ENCODE measurements at regions not wholly inside any gene's neighbourhood (a gene's known extent, or its start where the extent isn't known, plus 50 kb on each side); places are given as distances from the start of the nearest gene placed in this dataset. TPM values are rescaled to one million over a fixed set of nuclear protein-coding genes. Genes with fewer than 3 reads are reported as not detected.

DNA sequence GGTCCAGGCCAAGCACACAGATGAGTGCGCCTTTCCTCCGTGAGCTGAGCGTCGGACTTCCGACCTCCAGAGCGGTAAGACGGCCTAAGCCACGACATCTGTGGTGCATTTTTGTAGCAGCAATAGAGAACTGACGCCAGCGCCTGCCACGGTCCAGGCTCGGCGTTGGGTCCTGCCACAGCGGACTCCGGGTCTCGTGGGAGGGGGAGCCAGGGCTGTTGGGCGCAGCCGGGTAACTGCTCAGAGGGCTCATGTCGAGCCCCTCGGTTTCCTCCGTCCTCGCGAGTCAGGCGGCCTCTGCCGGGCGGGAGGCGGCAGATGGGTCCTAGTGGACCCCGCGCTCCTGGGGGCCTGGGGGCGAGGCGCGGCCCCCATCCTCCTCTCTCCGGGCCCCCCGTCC is 216.1 kb downstream of the QKI start:
- H3K4me3 ChIP-seq = no peak overlapping the region
- TF ChIP-seq EZH2phosphoT487 (IDR thresholded peaks at IDR 0.05; ENCODE audit: insufficient read depth, low read depth) (no peak), EZH2 (IDR thresholded peaks at IDR 0.05; ENCODE audit: insufficient read depth, poor library complexity, severe bottlenecking) (no peak)
- H3K9me3 ChIP-seq (ENCODE audit: low read depth) = no peaks in the 10 kb centered on the region
- in situ Hi-C loops (cut with MboI) = no loop called here
- H3K36me3 ChIP-seq (ENCODE audit: low read depth) = no peaks in the 10 kb centered on the region
- no peak overlapping the region for H3K9ac ChIP-seq
- H4K20me1 ChIP-seq (ENCODE audit: insufficient read depth) = no peaks in the 10 kb centered on the region
- H3K27ac ChIP-seq = no peak overlapping the region
- H3K27me3 ChIP-seq (replicated peaks; ENCODE audit: insufficient read depth) = no peaks in the 10 kb centered on the region
- no peaks in the 10 kb centered on the region for H3K79me2 ChIP-seq (ENCODE audit: insufficient read depth)
- 20 to 31% methylated on average over 25 to 34 of the region's 34 CpGs for WGBS, 2 experiments (ENCODE audit: low coverage in 1 of 2, low lambda C conversion rate in 2 of 2, missing lambda C conversion rate in 2 of 2)
- H3K9me2 ChIP-seq (ENCODE audit: insufficient read depth) = no peaks in the 10 kb centered on the region
- H3K4me1 ChIP-seq (ENCODE audit: insufficient read depth) = no peaks in the 10 kb centered on the region
- DNase-seq = no peak
- no peak overlapping the region for H2AFZ ChIP-seq
- H3F3A ChIP-seq (ENCODE audit: insufficient read depth) = no peaks in the 10 kb centered on the region
- no peak overlapping the region for H3K4me2 ChIP-seq (ENCODE audit: unreplicated experiment)

DNA sequence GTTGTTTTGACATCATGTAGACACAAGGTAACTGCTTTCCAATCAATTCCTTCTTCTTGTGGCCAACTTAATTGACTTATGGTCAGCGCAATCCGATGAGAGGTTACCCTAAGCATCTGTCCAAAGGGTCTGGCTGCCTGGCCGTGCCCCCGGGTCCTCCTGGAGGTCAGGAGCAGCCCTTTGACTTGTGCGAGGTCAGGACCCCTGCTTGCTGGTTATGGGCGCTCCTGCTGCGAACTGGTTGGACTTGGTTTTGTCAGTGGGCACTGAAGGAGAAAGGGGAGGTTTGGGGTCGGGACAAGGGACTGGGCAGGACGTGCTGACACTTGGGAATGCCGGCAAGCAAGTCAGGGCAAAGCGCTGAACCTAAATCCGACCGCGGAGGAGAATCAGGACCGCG is 215.6 kb downstream of the QKI start:
- Histone ChIP-seq H3K36me3 (ENCODE audit: low read depth) (no peaks in the 10 kb centered on the region), H3F3A (ENCODE audit: insufficient read depth) (no peaks in the 10 kb centered on the region), H3K4me2 (ENCODE audit: unreplicated experiment) (no peak overlapping the region), H2AFZ (no peak overlapping the region), H3K9ac (no peak overlapping the region), H3K79me2 (ENCODE audit: insufficient read depth) (no peaks in the 10 kb centered on the region), H3K4me3 (no peak overlapping the region), H3K9me3 (ENCODE audit: low read depth) (no peaks in the 10 kb centered on the region), H3K27me3 (replicated peaks; ENCODE audit: insufficient read depth) (no peaks in the 10 kb centered on the region), H3K4me1 (ENCODE audit: insufficient read depth) (no peaks in the 10 kb centered on the region), H3K27ac (no peak overlapping the region), H4K20me1 (ENCODE audit: insufficient read depth) (no peaks in the 10 kb centered on the region), H3K9me2 (ENCODE audit: insufficient read depth) (no peaks in the 10 kb centered on the region)
- 56 to 59% methylated on average over 16 of the region's 16 CpGs for WGBS, 2 experiments (ENCODE audit: low coverage in 1 of 2, low lambda C conversion rate in 2 of 2, missing lambda C conversion rate in 2 of 2)
- no peak for TF ChIP-seq EZH2phosphoT487 (IDR thresholded peaks at IDR 0.05; ENCODE audit: insufficient read depth, low read depth)
- no peak for DNase-seq
- in situ Hi-C loops (cut with MboI) = no loop called here

Small RNAs in the stretch of these regions (small RNA-seq; reads per million reads assigned to genes)
- not detected for gene RN7SL366P (ENCODE audit: low read depth, low replicate concordance)
